ENCODE measurements at regions not wholly inside any gene's neighbourhood (a gene's known extent, or its start where the extent isn't known, plus 50 kb on each side); places are given as distances from the start of the nearest gene placed in this dataset.
"Not testable (repeated sequence)": the region's sequence is repeated elsewhere in the genome, so short reads cannot be mapped to it uniquely, and the experiment has no call there.

- Histone ChIP-seq H2BK5ac (ENCODE audit: low read length) (no peak overlapping the region), H3K18ac (ENCODE audit: low read length) (peak overlapping the region; percentile 3), H2BK12ac (ENCODE audit: low read length) (no peak overlapping the region), H4K8ac (ENCODE audit: low read depth, low read length) (no peak overlapping the region), H3K36me3 (replicated peaks in 1 of 2; ENCODE audit: control insufficient read depth in 2 of 2, insufficient read depth in 2 of 2, low read length in 2 of 2) (no peaks in the 10 kb centered on the region), H2AK5ac (ENCODE audit: low read depth, low read length) (no peak overlapping the region), H3K14ac (ENCODE audit: low read length) (no peak overlapping the region), H3K9ac (ENCODE audit: low read depth, low read length, poor library complexity) (no peak overlapping the region), H3K9me3 (replicated peaks in 1 of 2; ENCODE audit: control insufficient read depth in 2 of 2, insufficient read depth in 1 of 2, low read depth in 1 of 2, low read length in 2 of 2) (peaks cover 0 to 3% of the 10 kb centered on the region in 2 donors), H3K4me3 (ENCODE audit: low read length in 2 of 2) (no peak overlapping the region), H3K4ac (ENCODE audit: low read length) (no peak overlapping the region), H2BK120ac (ENCODE audit: low read depth, low read length) (no peak overlapping the region), H3K23ac (ENCODE audit: low read depth, low read length, poor library complexity) (no peak overlapping the region), H3K27me3 (ENCODE audit: control insufficient read depth in 3 of 3, insufficient read depth in 3 of 3, low read depth in 1 of 3, low read length in 3 of 3) (peaks cover 0 to 18% (median 2%) of the 10 kb centered on the region in 3 experiments), H4K91ac (ENCODE audit: low read depth, low read length, poor library complexity) (no peak overlapping the region), H3K4me2 (ENCODE audit: insufficient read depth, low read length, poor library complexity, severe bottlenecking) (no peak overlapping the region), H2BK15ac (ENCODE audit: low read length) (no peak overlapping the region), H2AFZ (ENCODE audit: low read length) (no peak overlapping the region), H3K27ac (replicated peaks; ENCODE audit: low read length) (no peak overlapping the region), H3K79me1 (ENCODE audit: low read depth, low read length) (no peaks in the 10 kb centered on the region), H3K4me1 (ENCODE audit: control insufficient read depth in 2 of 2, insufficient read depth in 1 of 2, low read depth in 1 of 2, low read length in 2 of 2) (peaks cover 0 to 1% of the 10 kb centered on the region in 2 donors)
- no CpG with 5 or more reads among the region's 1 CpG for WGBS, 2 donors (ENCODE audit: extremely low coverage in 2 of 2, insufficient read length in 2 of 2, insufficient replicate concordance in 1 of 2)
- DNase-seq (ENCODE audit: low spot score) = no peak
These were observed 65.3 kb upstream of the MAN1A2 start for GRCh38 chr1:117301901-117302300.

- H3K4me2 ChIP-seq (ENCODE audit: insufficient read depth, low read length, poor library complexity, severe bottlenecking); H3K4me3 ChIP-seq (ENCODE audit: low read length in 2 of 2); H3K23ac ChIP-seq (ENCODE audit: low read depth, low read length, poor library complexity); DNase-seq (ENCODE audit: low spot score); H2AFZ ChIP-seq (ENCODE audit: low read length); H3K27ac ChIP-seq (replicated peaks; ENCODE audit: low read length); H3K4ac ChIP-seq (ENCODE audit: low read length); H3K36me3 ChIP-seq (replicated peaks in 1 of 2; ENCODE audit: control insufficient read depth in 2 of 2, insufficient read depth in 2 of 2, low read length in 2 of 2); H4K91ac ChIP-seq (ENCODE audit: low read depth, low read length, poor library complexity); H2BK5ac ChIP-seq (ENCODE audit: low read length); H2BK120ac ChIP-seq (ENCODE audit: low read depth, low read length); H2AK5ac ChIP-seq (ENCODE audit: low read depth, low read length); H3K4me1 ChIP-seq (ENCODE audit: control insufficient read depth in 2 of 2, insufficient read depth in 1 of 2, low read depth in 1 of 2, low read length in 2 of 2); H2BK12ac ChIP-seq (ENCODE audit: low read length); H3K9ac ChIP-seq (ENCODE audit: low read depth, low read length, poor library complexity); H3K79me1 ChIP-seq (ENCODE audit: low read depth, low read length); H3K14ac ChIP-seq (ENCODE audit: low read length); H3K9me3 ChIP-seq (replicated peaks in 1 of 2; ENCODE audit: control insufficient read depth in 2 of 2, insufficient read depth in 1 of 2, low read depth in 1 of 2, low read length in 2 of 2); H4K8ac ChIP-seq (ENCODE audit: low read depth, low read length); H3K18ac ChIP-seq (ENCODE audit: low read length); H2BK15ac ChIP-seq (ENCODE audit: low read length): not testable (repeated sequence)
- H3K27me3 ChIP-seq (ENCODE audit: control insufficient read depth in 3 of 3, insufficient read depth in 3 of 3, low read depth in 1 of 3, low read length in 3 of 3) = peaks cover 0 to 27% (median 2%) of the 10 kb centered on the region in 3 experiments
- WGBS, 2 donors (ENCODE audit: extremely low coverage in 2 of 2, insufficient read length in 2 of 2, insufficient replicate concordance in 1 of 2) = no CpG with 5 or more reads among the region's 6 CpGs
These were observed 67.1 kb upstream of the MAN1A2 start for GRCh38 chr1:117300183-117300582.

- no peak overlapping the region for H3K4ac ChIP-seq (ENCODE audit: low read length)
- H3K4me3 ChIP-seq (ENCODE audit: low read length in 2 of 2) = no peak overlapping the region
- H2BK12ac ChIP-seq (ENCODE audit: low read length) = no peak overlapping the region
- no peaks in the 10 kb centered on the region for H3K79me1 ChIP-seq (ENCODE audit: low read depth, low read length)
- H3K27ac ChIP-seq (replicated peaks; ENCODE audit: low read length) = no peak overlapping the region
- no peak overlapping the region for H2BK5ac ChIP-seq (ENCODE audit: low read length)
- H4K91ac ChIP-seq (ENCODE audit: low read depth, low read length, poor library complexity) = no peak overlapping the region
- H4K8ac ChIP-seq (ENCODE audit: low read depth, low read length) = no peak overlapping the region
- no CpG with 5 or more reads among the region's 2 CpGs for WGBS, 2 donors (ENCODE audit: extremely low coverage in 2 of 2, insufficient read length in 2 of 2, insufficient replicate concordance in 1 of 2)
- no peak overlapping the region for H3K9ac ChIP-seq (ENCODE audit: low read depth, low read length, poor library complexity)
- H3K23ac ChIP-seq (ENCODE audit: low read depth, low read length, poor library complexity) = no peak overlapping the region
- no peak overlapping the region for H3K4me2 ChIP-seq (ENCODE audit: insufficient read depth, low read length, poor library complexity, severe bottlenecking)
- no peak overlapping the region for H2BK15ac ChIP-seq (ENCODE audit: low read length)
- H3K9me3 ChIP-seq (replicated peaks in 1 of 2; ENCODE audit: control insufficient read depth in 2 of 2, insufficient read depth in 1 of 2, low read depth in 1 of 2, low read length in 2 of 2) = no peaks in the 10 kb centered on the region
- no peak overlapping the region for H2AFZ ChIP-seq (ENCODE audit: low read length)
- H3K14ac ChIP-seq (ENCODE audit: low read length) = no peak overlapping the region
- no peak overlapping the region for H2AK5ac ChIP-seq (ENCODE audit: low read depth, low read length)
- H2BK120ac ChIP-seq (ENCODE audit: low read depth, low read length) = no peak overlapping the region
- peaks cover 0 to 18% (median 2%) of the 10 kb centered on the region in 3 experiments for H3K27me3 ChIP-seq (ENCODE audit: control insufficient read depth in 3 of 3, insufficient read depth in 3 of 3, low read depth in 1 of 3, low read length in 3 of 3)
- H3K36me3 ChIP-seq (replicated peaks in 1 of 2; ENCODE audit: control insufficient read depth in 2 of 2, insufficient read depth in 2 of 2, low read length in 2 of 2) = no peaks in the 10 kb centered on the region
- DNase-seq (ENCODE audit: low spot score) = no peak
- peaks cover 0 to 4% of the 10 kb centered on the region in 2 donors for H3K4me1 ChIP-seq (ENCODE audit: control insufficient read depth in 2 of 2, insufficient read depth in 1 of 2, low read depth in 1 of 2, low read length in 2 of 2)
- H3K18ac ChIP-seq (ENCODE audit: low read length) = no peak overlapping the region
These were observed 72.2 kb upstream of the MAN1A2 start for GRCh38 chr1:117295001-117295400.

- Histone ChIP-seq H3K4me2 (ENCODE audit: insufficient read depth, low read length, poor library complexity, severe bottlenecking) (no peak overlapping the region), H2AFZ (ENCODE audit: low read length) (no peak overlapping the region), H3K4ac (ENCODE audit: low read length) (no peak overlapping the region), H3K18ac (ENCODE audit: low read length) (no peak overlapping the region), H2BK15ac (ENCODE audit: low read length) (no peak overlapping the region), H2BK12ac (ENCODE audit: low read length) (no peak overlapping the region), H3K23ac (ENCODE audit: low read depth, low read length, poor library complexity) (no peak overlapping the region), H3K4me3 (ENCODE audit: low read length in 2 of 2) (no peak overlapping the region), H3K9ac (ENCODE audit: low read depth, low read length, poor library complexity) (no peak overlapping the region), H3K27me3 (ENCODE audit: control insufficient read depth in 3 of 3, insufficient read depth in 3 of 3, low read depth in 1 of 3, low read length in 3 of 3) (peaks cover 0 to 5% (median 0%) of the 10 kb centered on the region in 3 experiments), H4K8ac (ENCODE audit: low read depth, low read length) (no peak overlapping the region), H3K79me1 (ENCODE audit: low read depth, low read length) (no peaks in the 10 kb centered on the region), H3K9me3 (replicated peaks in 1 of 2; ENCODE audit: control insufficient read depth in 2 of 2, insufficient read depth in 1 of 2, low read depth in 1 of 2, low read length in 2 of 2) (no peaks in the 10 kb centered on the region), H2BK120ac (ENCODE audit: low read depth, low read length) (no peak overlapping the region), H3K36me3 (replicated peaks in 1 of 2; ENCODE audit: control insufficient read depth in 2 of 2, insufficient read depth in 2 of 2, low read length in 2 of 2) (no peaks in the 10 kb centered on the region), H3K14ac (ENCODE audit: low read length) (no peak overlapping the region), H3K4me1 (ENCODE audit: control insufficient read depth in 2 of 2, insufficient read depth in 1 of 2, low read depth in 1 of 2, low read length in 2 of 2) (peaks cover 0 to 5% of the 10 kb centered on the region in 2 donors), H2AK5ac (ENCODE audit: low read depth, low read length) (no peak overlapping the region), H3K27ac (replicated peaks; ENCODE audit: low read length) (no peak overlapping the region), H2BK5ac (ENCODE audit: low read length) (no peak overlapping the region), H4K91ac (ENCODE audit: low read depth, low read length, poor library complexity) (no peak overlapping the region)
- no peak for DNase-seq (ENCODE audit: low spot score)
These were observed 76.4 kb upstream of the MAN1A2 start for GRCh38 chr1:117290890-117291289.
